OCI-LY1 (cell line): ENCODE measurements at regions not wholly inside any gene's neighbourhood (a gene's known extent, or its start where the extent isn't known, plus 50 kb on each side); places are given as distances from the start of the nearest gene placed in this dataset.

Source experiments
- CTCF ChIP-seq: fragments of 200-600 bp; sonication (generic), shearing (Covaris generic); IDR thresholded peaks from 2 replicates; pipeline ENCODE4 v1.5.1; 2017; ENCODE audit warnings: mild to moderate bottlenecking, antibody characterized with exemption, low read length, moderate library complexity, mixed read lengths
- EZH2 ChIP-seq: fragments of 200-600 bp; sonication (generic), shearing (Covaris generic); IDR thresholded peaks from 2 replicates; pipeline ENCODE4 v1.8.0; 2017; ENCODE audit warnings: borderline replicate concordance, mixed run types, mild to moderate bottlenecking, antibody characterized with exemption, low read length, moderate library complexity, mixed read lengths

GRCh38 chr1:94335447-94335846 is 82.7 kb upstream of the ABCD3 start:
- TF ChIP-seq CTCF (no peak), EZH2 (no peak)
